GM18498 (cell line): ENCODE measurements at regions not wholly inside any gene's neighbourhood (a gene's known extent, or its start where the extent isn't known, plus 50 kb on each side); places are given as distances from the start of the nearest gene placed in this dataset.
A peak's percentile ranks its signal among the peaks of the same experiment; 100 is the strongest.
"Not testable (repeated sequence)": the region's sequence is repeated elsewhere in the genome, so short reads cannot be mapped to it uniquely, and the experiment has no call there.

Experiments
- ATAC-seq: cut with Tn5 transposase; IDR thresholded peaks from one replicate; pipeline ENCODE4 v1.9.1; 2021; ENCODE audit warnings: mild to moderate bottlenecking, moderate library complexity; ENCODE audit not compliant: unreplicated experiment

DNA sequence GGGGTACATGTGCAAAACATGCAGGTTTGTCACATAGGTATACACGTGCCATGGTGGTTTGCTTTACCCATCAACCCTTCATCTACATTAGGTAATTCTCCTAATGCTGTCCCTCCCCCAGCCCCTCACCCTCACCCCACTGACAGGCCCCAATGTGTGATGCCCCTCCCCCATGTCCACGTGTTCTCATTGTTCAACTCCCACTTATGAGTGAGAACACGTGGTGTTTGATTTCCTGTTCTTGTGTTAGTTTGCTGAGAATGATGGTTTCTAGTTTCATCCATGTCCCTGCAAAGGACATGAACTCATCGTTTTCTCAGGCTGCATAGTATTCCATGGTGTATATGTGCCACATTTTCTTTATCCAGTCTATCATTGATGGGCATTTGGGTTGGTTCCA, 232.9 kb upstream of the RASGRP1 start:
- ATAC-seq = not testable (repeated sequence)

DNA sequence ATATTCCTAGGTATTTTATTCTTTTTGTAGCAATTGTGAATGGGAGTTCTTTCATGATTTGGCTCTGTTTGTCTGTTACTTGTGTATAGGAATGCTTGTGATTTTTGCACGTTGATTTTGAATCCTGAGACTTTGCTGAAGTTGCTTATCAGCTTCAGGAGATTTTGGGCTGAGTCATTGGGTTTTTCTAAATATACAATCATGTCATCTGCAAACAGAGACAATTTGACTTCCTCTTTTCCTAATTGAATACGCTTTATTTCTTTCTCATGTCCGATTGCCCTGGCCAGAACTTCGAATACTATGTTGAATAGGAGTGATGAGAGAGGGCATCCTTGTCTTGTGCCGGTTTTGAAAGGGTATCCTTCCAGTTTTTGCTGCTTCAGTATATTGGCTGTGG, 234.6 kb upstream of the RASGRP1 start:
- ATAC-seq = not testable (repeated sequence)

DNA sequence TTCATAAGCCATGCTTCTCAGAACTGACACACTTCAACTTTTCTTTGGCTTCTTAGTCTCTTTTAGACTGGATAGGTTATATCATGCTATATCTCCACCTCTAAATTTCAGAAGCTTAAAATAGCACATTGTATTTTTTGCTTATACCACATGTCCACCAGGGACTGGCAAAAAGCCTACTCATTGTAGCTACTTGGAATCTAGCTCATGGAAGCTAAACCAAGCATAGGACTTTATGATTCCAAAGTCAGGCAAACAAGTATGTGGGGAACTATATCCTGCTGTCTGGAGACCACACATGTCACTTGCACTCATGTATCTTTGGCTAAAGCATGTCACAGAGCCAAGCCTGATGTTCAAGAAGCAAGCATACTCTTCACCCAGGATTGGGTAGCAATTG, 245.0 kb upstream of the RASGRP1 start:
- no peak for ATAC-seq

DNA sequence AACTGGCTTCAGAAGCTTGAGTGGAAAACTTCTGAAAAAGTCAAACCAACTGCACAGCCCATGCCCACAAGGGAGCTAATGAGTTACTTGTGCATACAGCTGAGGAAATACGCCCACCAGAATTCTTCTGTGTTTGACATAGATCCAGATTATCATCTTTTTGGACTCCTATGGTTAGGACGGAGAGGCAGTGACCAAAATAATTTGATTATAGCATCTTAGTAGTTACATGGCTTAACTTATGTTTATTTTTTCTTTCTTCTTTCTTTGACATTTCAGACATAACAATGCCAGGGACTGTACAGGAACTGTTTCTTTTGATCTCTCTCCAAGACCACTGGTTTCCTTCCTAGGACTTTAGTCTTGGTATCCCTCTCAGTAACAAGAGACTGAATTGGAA, 246.1 kb upstream of the RASGRP1 start:
- no peak for ATAC-seq

DNA sequence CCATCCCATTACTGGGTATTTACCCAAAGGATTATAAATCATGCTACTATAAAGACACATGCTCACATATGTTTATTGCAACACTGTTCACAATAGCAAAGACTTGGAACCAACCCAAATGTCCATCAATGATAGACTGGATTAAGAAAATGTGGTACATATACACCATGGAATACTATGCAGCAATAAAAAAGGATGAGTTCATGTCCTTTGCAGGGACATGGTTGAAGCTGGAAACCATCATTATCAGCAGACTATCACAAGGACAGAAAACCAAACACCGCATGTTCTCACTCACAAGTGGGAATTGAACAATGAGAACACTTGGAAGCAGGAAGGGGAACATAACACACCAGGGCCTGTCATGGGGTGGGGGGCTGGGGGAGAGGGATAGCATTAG, 249.6 kb upstream of the RASGRP1 start:
- not testable (repeated sequence) for ATAC-seq

DNA sequence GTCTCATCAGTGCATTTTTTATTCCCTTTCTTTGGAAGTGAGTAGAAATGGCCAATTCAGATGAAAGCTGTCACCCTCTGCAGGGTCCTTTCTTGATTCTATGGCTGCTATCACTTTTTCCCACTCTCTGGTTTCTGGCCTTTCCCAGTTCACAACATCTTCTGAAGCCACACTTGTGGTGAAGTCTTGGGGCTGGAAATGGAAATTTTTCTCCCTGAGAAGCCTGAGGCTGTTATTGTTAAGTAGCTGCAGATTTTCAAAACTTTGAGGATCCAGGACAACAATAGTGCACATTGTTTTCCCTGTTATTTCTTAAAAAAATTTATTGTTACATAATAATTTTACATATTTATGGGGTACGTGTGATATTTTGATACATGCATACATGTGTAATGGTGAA, 250.3 kb upstream of the RASGRP1 start:
- ATAC-seq = no peak

DNA sequence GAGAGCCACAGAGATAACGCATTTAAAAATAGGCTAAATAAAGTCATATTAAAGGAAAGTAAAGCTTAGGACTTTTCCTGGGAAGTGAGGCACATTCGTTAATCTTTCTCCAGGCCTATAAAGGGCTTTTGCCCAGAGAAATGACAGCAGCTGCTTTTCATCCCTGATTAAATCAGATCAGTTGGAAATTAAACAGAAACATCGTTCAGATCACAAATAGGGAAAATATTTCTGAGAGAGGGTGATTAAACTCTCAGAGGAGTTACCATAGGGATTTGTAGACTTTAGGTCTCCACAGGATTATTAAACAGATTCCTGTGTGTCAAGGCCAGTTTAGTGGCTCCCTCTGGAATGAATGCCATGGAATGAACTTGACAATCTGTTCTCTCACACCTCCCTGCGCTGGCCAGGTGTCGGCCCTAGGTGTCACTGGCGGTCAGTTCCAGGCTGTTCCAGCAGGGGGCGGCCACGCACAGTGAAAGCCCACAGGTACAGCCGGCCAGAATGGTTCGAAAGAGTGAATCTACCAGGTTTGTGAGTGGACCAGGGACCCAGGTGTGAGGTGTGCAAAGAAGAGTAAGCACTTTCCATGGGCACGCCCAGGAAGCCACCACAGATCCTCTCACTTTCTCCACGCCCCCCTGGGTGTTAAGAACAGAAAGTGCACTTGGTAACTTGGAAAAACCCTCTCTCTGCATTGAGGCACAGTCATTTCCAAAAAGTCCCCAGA, 253.0 kb upstream of the RASGRP1 start:
- ATAC-seq = peak; percentile 96

DNA sequence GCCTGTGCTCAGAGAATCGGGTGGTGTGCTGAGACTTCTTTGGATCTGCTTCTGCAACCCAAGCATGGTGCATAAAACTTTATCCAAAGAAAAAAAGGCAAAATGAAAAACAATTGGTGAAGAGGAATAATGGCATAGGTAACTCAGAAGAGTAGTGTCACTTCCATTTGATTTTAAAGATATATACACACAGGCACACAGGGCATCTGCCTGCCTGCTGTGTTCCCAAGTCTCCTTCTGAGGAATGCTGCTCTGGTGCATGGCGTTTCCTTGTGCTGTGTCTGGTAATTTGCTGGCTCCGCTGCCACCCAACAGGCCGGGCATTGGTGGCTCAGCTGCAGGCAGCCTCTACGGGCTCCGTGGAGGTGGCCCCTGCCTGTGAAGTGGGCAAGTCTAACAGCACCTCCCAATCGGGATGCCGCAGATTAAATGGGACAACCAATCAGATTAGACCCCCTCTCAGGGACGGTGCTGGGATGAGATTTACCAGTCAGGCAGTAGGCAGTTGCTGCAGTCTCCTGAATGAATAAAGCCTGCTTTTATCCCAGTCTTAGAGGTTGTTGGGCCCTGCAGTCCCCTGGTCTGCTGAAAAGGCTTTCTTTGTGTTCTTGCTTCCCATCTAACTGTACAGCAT, 253.7 kb upstream of the RASGRP1 start:
- ATAC-seq = peak; percentile 13

DNA sequence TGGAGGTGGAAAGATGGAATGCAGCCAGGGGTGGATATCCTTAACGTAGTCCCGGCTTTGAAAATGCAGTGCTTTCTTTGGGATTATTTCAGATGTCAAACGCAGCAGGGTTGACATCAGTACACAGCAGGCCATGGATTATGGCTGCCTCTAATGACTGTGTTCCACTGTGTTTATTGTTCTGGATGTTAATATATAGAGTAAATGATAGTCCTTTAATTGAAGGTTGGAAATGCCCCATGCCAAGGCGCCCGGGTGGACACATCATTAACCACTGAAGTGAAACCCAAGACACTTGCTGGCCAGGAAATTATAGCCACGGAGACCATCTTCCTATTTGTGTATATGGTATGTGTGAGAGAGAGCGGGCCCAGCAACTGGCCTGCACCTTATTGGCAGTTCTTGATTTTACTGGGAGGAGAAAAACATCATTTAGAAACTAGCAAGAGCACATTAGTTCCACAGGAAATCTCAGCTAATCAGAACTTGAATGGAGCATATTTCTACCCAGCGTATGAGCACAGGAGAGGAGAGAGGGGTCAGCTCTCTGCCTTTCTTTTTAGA, 254.9 kb upstream of the RASGRP1 start:
- no peak for ATAC-seq

DNA sequence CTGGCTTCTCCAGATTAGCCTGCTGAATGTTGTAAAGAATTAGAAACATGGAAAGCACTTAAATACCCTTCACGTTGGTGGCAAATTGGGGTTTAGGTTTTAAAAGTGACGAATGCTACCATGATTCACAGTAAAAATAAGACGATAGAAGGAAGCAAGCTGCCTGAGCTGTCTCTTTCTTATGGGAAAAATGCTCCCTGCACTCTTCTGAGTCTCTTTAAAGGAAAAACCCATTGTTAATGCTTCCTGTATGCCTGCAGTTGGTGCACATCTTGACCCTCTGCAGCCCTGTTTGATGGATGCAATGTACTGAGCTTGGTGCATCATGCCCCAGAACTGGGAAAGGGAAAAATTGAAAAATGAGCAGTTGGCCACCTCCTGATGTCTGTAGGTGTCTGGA, 258.6 kb upstream of the RASGRP1 start:
- no peak for ATAC-seq

DNA sequence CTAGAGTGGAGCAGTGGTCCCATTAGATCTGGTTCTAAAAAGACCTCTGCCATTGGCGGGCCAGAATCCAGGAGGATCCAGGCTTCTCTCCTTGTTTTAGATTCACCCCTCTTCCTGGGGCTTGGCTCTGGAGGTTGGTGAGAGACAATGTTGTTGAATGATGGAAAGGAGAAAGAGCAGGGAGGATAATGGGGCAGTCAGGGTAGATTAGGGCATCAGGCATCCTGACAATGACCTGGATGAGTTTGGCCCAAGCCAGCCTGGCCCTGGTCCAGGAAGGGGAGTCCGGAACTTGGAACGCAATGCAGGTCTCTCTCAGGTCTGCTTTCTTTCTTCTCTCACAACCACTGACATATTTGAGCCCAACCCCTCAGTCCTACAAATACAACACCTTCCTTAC, 260.1 kb upstream of the RASGRP1 start:
- no peak for ATAC-seq

DNA sequence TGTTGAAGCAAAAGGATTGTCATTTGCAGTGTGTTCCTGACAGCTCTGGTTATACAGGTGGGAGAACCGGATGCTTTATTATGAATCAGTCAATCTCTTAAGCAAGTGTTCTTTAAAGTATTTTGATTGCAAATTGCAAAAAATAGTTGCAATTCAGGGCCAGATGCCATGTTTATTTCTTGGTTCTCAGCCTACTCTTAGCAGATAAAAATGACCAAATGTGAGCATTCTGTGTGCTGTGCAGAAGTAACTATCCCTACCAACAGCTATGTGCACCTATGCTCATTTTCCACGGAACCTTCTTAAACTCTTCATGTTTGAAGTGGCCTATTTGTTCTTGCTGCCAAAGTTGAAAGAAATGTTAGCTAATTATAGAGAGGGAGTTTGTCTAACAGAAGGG, 262.3 kb upstream of the RASGRP1 start:
- ATAC-seq = no peak

DNA sequence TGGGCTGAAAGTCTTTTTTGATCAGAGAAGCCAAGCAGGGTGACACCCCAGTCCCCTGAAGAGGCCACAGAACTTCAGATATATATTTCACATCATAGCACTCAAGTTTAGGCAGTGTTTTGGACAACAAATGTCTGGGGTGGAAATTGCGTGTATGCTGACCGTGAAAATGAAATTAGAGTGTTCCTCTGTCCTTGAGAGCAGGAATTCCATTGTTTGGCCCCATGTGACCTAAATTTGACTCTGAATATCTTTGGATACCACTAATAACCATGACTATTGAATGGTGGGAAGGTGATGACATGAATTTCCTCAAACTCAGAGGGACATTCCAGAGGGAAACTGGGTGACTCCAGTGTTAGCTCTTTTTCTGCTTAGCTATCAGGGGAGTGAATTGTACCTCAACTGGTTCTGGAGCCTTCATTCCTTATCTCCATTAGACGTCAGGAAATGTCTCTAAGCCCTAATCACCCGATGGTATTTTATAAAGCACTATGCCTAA, 263.5 kb upstream of the RASGRP1 start:
- no peak for ATAC-seq

DNA sequence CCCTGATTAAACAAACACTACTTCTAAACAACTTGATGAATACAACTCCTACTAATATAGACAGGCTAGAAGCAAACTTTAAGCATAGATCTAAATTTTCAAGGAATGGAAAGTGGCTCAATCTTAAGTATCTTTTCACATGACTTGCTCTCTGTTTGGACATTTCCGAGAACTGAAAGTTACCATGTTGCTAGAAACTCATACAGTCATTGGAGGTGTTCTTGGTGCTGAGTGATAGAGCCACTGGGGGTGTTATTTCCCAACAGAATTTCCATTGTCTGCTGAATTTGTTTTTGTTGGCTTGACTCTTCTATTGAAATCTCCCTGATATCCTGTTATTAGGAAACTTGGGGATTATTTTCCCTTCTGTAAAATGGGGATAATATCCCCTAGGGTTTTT, 264.5 kb upstream of the RASGRP1 start:
- no peak for ATAC-seq

DNA sequence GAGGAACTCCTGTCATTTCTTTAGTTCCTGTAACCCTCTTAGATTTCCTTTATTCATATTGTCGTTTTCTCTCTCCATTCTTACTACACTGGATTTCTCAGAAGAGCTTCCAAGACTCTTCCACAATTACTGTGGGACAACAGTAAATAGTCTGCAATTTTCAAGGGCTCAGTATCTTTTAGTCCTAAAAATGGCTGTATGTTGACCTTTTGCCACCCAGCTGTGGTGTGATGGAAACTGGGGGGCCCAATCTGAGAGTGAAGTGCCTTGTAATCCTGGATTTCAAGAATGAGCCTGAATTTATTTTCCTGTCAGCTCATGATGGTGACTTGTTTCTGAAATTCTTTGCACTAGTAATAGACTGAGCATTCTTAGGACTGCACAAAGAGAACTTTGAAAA, 277.6 kb upstream of the RASGRP1 start:
- no peak for ATAC-seq

DNA sequence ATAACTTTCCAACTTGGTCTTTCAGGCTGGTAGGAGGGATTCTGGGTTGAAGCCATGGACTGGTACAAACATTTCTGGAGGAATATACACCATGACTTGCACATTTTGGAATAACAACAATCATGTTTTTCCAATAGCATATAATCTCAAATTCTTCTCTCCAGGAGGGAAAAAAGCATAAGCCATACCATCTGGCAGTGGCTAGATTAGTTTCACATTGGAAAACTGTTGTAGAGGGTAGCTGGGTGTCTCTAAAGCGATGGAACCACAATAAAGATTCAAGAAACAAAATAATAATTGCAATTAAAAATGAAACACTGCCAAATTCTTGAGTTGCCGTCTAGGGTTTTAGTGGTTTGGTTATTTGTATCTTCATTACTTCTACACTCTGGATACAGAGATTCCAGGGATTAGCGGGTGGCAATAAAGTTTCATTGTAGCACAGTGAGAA, 278.5 kb upstream of the RASGRP1 start:
- no peak for ATAC-seq

DNA sequence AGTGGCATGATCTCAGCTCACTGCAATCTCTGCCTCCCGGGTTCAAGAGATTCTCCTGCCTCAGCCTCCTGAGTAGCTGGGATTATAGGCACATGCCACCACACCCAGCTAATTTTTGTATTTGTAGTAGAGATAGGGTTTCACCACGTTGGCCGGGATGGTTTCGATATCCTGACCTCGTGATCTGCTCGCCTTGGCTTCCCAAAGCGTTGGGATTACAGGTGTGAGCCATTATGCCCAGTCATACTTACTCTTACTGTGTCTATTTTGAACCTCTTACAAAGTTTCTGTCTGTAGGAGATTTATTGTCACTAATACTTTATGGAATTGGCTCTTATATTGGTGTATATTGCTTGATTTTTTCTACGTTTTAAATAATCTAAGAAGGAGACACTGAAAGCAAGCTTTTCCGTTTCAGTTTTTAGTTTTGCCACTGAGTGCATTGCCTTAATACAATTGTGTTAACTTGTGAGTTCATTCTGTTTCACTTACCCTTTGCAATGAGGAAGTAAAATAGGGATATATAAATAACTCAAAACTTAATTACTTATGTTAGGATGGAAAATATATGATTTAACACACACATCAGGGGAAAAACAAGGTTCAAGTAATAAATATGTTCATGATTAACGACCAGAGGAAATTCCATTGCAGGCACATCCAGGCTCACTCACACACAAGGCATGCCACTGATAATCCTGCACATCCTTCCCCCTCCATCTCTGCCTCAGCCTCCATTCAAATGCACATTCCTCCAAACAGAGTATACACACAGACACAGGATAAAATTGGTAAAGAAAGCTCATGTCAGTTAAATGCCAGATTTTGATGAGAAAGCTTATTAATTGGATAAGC, 279.3 kb upstream of the RASGRP1 start:
- ATAC-seq = no peak

DNA sequence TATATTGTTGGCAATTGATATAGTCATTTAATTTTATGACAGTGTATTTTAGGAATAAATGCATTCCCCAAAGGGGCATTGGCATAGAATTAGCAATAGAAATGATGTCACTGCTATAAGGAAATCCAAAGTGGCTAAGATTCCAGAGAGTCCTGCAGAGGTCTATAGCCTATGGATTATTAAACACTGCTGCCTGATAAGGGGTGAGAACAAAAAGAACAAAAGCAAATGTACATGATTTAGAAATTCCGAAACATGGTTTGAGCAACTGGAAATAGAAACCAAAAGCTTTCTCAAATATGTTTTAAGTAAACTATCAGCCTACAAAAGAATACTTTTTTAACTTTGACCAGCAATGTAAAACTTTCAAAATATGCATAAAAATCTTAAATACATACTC, 280.1 kb upstream of the RASGRP1 start:
- ATAC-seq = no peak

DNA sequence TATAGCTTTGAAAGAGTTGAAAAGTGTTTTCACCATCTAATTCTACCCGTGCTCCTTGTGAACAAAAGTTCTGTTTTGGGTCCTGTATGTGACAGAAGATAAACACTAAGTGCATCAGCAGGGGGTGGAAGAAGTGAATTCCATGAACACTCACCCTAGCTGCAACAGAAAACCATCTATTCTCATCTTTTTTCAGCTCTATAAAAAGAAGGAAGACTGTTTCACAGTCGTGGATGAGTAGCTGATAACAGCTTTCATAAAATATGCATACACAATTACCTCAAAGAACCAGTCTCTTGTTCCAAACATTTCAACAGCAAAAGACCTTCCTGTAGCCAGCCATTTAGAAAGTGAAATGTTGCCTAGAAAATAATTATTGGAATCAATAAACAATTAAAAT, 281.7 kb upstream of the RASGRP1 start:
- no peak for ATAC-seq

DNA sequence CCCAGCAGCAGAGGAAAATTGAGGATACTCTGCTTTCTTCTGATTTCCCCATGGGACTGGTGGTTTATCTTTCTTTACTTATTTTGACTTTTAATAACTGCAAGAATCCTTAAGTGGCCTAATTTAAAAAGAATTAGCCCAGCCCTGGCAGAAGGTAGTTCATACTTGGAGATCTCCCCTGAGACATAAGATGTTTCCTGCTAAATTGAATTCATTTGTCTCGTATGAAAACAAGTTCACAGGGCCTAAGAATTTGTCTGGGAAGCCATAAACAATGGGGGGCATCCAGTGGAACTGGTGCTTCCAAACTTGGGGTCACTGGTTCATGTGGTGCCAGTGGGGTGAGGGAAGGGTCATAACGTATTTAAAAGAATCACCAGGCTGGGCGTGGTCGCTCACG, 283.1 kb upstream of the RASGRP1 start:
- ATAC-seq = no peak

DNA sequence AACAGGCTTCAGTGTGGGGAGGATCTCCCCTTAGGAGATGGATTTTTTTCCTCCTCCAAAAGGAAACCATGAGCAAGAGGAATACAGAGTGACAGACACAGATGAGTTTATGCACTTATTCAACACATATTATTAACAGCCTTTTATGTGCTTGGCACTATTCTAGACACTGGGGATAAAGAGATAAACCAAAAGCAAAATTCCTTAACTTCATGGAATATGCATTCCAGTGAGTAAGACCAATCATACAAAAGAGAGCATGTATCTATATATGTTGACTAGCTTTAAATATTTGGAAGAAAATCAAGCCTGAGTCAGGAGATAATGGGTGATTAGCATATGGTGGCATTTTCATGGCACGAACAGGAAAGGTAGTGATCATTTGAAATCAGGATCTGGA, 284.4 kb upstream of the RASGRP1 start:
- no peak for ATAC-seq
